ENCODE measurements at regions not wholly inside any gene's neighbourhood (a gene's known extent, or its start where the extent isn't known, plus 50 kb on each side); places are given as distances from the start of the nearest gene placed in this dataset.

DNA sequence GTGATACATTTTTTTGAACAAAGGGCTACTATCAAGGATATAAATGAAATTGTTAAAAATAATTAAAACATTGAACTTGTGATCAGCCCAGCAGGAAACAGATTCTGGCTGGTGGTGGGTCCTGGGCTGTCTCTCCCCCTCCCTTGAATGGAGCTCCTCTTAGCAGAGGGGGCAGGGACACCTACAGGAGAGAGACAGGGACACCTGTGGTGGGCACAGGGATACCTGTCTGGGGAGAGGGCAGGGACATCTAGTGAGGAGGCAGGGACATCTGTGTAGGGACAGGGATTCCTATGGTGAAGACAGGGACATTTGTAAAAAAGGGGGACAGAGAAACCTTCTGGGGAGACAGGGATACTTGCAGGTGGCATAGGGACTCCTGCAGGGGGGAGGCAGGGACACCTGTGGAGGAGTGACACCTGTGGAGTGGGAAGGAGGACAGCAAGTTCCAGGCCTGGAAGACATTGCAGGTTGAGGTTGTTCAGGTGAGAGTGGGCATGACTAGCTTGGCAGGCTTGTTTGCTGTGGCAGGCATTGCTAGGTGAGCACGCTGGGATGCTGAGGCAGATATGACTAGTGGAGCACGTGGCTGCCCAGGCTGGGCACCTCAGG lies 264.2 kb downstream of the IRX2 start:
- no peak for DNase-seq

DNA sequence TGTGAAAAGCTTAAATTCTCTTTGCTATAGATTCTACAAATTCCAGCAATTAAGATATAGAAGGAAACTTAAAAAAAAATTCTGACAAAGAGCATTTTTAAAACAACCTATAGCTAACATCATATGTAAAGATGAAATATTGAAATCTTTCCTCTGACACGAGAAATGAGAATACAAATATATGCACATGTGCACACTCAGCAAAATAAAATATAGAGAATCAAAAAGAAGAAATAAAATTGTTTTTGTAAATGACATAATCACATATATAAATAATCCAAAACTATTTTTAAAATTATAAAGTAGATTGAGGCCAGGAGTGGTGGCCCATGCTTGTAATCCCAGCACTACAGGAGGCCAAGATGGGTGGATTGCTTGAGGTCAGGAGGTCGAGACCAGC lies 265.1 kb downstream of the IRX2 start:
- DNase-seq = no peak

DNA sequence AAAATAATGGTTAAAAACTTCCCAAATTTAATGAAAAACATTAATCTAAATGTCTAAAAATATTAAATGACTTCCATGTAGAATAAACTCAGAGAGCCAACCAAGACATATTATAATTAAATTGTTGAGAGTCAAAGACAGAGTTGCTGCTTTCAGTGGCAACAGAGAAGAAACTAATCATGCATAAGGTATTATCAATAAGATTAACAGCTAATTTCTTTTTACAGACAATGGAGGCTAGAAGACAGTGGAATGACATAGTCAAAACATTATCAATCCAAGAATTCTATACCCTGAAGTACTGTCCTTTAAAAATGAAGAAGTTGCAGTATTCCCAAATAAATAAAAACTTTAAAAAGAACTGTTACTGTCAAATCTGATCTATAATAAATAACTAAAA lies 268.7 kb downstream of the IRX2 start:
- DNase-seq = no peak

DNA sequence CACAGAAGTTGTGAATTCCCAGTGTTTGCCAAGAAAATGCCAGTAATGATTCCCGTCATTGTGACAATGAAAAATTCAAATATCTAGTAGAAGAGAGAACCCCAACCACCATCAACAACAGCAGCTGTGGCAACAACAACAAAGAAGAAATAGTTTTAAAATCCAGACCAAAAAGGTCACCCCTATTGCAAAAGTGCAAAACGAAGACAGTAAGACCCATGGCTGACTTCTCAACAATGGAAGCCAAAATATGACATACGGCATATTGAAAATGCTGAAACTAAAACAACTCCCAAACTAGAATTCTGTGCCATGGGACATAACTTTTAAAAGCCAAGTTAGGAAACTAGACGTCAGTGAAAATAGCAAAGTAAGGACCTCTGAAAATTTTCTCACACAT lies 270.6 kb downstream of the IRX2 start:
- no peak for DNase-seq

DNA sequence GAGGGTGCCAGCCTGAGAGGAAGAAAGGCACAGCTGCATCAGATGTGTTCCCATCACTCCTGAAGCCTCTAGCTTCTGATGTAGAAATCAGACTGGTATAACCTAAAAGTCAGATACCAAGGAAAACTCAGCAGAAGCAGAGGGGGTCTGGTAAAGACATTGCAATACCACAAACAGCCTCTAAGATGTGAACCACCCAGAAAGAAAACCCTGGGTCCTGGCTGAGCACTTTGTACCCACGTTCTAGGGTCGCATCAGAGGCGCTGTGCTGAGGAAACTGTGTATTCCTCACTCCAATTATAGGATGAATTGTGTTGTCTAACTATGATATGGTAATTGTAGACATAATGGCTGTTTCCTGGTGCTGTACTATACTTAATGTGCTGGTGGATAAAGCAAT lies 275.6 kb downstream of the IRX2 start:
- no peak for DNase-seq

DNA sequence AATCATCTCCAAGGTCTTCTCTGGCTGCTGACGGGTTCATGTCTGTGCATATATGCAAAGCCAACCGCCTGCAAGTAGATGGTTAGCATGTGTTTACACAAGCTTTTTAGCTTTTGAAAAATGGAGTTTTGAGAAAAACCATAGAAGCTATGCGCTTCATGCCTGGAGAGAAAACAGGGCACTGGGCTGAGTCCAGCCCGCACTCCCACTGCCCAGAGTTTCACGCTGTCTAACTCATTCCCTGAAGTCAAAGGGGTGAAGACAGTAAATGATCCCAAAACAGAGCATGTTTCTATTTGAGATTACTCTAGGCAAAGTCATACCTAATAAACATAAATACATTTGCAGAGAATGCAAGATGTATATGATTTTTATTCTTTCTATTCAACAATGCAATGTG lies 278.8 kb downstream of the IRX2 start:
- no peak for DNase-seq

DNA sequence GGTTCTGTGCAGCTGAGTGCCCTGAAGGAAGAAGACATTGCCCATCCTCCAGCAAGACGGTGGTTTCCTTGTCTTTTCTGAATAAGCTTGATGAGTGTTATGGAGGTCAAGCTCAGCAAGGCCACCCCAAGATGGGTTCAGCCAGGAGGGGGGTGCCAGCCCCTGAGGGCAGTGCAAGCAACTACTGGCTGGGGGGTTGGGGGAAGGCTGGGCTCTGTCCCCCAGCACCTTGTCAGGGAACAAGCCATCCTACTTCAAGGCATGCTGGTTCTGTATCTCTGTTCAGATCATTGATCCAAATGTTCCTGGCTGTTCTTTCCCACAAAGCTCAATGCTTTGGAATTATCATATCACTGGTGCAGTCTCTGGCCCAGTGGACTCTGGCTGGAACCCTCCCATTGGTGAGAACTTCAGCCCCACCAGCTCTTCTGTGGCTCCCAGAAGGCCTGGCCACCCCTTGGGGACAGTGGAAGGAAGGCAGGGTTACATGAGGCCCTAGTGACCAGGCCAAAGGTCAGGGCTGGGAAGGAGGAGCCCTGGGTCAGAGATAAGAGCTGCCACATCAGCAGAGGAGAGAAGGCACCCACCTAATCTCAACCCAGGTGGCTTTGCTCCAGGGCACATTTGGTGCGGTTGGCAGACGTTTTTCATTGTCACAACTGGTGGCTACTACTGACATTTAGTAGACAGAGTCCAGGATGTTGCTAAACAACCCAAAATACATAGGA lies 280.2 kb downstream of the IRX2 start:
- no peak for DNase-seq

DNA sequence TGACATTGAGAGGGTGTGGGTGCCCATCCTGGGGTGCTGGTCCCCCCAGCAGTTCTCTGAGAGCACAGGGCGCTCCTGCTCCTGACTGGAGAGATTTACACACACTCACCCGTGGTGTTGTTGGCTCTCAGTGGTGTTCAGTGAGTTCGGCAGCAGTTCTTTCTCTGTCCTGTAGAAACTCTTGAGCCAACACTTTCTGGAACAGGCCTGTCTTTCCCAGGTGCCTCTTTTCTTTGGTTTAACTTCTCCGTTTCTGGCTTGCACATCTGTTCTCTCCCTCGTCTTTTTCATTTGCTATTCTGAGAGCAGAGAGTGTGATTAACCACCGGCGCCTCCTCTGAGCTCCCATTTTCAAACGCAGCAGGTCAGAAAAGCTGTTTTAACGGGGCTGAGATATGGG lies 284.5 kb downstream of the IRX2 start:
- no peak for DNase-seq

DNA sequence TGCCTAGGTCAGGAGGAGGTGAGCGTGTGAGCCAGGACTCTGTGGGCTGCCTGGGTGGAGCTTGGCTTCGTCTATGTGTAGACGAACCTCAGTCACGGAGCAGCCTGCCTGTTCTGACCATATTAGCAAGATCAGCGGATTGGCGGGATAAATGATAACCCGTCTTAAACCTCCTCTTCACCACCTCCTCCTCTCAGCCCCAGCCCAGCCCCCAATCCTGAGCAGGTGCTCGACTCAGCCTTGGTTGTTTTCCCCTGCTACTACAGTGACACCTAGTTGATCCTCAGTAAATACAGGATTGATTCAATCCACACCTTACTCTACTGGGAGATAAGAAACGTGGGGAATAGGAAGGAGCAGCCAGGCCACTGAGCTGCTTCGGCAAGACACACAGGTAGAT lies 286.1 kb downstream of the IRX2 start:
- DNase-seq = no peak

DNA sequence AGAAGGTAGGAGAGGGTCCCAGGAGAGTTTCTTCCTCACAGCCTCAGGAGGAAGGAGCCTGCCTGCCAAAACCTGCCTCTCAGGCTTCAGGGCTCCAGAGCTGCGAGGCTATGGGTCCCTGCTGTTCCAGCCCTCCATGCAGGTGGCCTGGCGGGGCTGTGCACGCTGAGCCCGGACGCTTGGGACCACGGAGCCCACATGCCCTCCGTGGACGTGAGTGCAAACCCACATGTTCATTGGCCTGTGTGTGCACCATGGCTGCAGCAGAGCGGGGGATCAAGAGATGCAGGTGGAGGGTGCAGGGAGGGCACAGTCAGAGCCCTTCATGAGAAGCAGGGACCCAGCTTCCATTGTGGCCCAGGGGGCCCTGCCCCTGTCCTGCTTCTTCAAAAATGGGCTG lies 287.3 kb downstream of the IRX2 start:
- no peak for DNase-seq

DNA sequence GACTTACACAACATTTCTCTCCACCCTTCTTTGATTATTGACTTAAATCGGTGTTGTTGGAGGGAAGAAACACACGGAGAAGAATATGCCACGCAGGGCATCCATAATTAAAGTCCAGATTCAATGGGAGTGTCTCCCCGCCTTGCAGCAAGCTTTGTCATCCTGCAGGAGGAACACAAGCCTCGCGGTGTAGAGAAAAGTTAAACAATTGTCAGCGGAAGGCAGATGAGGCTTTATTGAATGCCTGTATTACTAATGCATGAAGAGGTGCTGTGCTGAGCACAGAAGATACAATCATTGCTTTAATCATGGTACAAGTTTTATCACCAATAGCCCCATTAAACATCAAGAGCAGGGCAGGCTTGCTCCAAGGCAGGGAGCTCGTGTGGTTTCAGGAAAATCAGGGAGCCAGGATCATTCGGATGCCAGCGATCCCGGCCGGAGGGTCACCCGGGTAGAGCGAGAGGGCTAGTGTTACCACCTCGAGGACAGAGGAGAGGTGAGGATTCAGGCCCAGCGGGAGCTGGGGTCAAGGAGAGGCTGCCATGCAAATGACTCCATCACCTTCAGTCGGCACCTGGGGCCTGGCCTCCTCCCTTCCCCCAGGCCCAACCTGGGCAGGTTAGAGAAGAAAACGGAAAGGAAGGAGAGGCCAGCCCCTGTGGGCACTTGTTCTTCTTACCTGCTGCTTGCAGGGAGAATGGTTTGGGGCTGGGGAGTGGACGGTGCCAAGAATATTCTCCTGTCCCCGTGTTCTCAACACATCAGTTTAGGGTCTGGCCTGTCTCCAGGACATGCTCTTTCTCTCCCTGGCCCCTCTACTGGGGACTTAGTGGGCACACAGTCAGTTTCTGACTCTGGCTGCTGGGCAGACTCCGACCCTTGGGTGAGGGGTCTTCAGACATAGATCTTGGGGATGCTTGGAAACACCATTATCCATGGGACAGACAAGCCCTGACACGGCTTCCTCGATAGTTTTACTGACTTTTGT lies 289.5 kb downstream of the IRX2 start:
- DNase-seq = no peak

DNA sequence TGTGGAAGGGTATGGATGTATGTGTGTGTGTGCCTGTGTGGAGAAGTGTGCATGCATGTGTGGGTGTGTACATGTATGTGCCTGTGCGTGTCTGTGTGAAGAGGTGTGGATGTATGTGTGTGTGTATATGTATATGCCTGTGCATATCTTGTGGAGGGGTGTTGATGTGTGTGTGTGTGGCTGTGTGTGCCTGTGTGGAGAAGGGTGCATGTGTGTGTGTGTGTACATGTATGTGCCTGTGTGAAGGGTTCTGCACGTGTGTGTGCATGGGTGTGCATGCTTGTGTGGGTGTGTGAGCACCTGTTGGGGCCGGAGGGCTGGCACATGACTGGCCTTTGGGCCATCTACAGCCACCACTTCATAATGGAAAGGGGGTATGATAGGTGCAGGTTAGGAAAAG lies 291.4 kb downstream of the IRX2 start:
- DNase-seq = no peak

DNA sequence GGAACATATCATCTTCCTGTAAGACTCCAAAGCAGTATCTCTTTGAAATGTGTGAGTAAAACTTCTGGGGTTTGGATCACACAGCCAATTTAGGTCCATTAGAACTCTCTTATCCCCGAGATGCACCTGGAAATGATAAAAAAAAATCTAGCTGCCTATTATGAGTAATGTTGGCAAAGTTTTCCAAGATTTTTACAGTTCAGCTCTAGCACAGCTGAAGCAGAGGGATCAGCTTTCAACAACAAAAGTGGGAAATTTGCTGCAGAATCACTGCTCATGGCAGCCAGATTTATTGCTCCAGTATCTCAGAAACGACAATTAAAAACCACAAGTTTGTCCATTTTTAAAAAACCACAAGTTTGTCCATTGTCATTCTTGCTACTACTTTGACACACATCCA lies 292.2 kb downstream of the IRX2 start:
- peak; percentile 36 for DNase-seq

DNA sequence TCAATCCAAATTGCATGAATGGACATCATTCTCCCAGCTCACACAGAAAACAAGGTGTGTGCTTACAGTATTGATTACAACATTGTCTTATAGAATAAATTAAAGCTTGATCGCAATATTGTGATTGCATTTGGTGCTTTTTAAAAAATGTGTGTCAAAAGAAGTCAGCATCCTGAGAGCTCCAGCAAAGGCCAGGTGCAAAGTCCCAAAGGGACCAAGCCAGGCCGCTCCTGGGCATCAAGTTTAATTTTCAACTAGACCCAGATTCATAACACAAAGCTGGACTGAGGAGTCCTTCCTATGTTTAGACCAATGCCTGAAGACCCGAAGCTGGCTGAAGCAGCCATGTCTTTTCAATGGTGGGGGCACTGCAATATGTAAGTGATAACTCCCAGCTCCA lies 295.6 kb downstream of the IRX2 start:
- no peak for DNase-seq

DNA sequence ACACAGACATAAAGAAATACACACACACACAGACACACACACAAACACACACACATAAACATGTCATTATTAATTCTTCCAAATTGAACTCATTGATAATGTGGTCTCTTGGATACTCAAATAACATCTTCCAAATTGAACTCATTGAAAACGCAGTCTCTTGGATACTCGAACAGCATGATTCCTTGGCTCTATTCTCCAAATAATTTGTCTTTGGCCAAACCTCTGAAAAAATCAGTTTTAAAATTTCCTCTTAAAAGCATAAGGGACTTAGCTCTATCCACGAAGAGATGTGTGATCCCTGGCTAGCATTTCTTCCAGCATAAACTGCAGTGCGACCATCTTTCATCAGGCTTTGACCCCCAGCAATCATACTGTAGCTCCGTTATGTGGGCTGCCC lies 296.6 kb downstream of the IRX2 start:
- no peak for DNase-seq

DNA sequence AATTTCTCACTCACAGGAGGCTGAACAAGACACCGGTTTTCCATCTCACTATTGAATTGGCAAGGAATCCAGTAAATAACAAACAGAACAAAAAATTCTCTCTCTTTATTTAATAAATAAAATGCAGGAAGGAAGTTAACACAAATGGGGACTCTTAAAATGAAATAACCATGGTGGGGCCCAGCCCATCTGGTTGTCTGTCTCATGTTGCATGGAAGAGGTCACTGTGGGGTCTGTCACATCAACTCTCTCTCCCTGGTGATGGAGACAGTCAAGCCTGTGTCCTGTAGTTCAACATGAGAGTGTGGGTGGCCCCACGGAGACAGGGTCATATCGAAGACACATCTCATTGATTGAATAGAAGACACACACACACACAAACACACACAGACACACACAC lies 297.7 kb downstream of the IRX2 start:
- DNase-seq = no peak

DNA sequence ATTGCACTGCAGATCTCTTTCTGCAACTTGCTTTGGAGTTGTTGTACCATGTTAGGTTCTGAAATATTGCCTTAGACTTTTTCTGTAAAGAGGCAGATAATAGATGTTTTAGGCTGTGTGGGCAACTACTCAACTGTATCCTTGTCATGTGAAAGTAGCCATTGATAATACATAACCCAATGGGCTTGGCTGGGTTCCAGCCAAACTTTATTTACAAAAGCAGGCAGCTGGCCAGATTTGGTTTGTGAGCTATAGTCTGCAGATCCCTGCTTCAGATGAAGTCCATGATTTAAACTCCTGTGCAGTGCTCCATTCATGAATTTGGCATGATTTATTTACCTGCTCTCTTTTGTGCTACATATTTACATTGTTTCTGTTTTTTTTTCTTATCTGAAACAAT lies 300.4 kb downstream of the IRX2 start:
- DNase-seq = no peak

DNA sequence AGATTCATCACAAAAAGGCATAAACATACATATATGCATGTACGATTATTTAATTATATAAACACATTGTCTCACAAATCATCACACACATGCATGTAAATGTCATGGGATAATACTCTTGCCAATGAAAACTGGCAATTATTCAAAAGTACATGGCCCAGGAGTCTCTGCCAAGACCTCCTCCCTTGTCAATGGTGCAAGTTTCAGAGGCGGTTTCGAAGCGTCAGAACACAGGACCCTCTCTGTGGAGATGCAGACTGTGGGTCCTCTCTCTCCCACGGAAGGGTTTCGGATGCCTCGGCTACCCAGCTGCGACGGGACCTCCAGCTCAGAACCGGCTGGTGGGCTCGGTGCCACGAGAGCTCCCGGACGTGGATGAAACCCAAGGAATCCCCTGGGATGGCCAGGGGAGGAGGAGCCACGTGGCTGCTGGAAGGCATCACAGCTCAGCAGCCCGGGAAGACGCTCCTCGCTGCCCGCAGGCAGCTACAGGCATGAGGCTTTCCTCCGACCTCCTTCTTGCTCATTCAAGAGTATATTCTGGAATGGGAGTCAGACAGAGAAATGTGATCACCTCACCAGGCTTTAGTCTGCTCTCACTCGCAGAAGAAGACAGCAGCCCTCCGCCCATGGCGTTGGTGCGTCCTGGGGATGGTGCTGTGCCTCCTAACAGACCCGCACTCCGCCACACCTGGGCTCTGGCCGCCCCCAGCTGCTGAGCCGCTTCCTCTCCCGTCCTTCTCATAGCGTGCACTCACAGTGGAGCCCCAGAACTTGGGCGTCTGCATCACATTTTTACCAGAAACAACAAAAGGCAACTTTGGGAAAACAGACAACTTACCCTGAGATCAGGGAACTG lies 308.8 kb downstream of the IRX2 start:
- DNase-seq = no peak

DNA sequence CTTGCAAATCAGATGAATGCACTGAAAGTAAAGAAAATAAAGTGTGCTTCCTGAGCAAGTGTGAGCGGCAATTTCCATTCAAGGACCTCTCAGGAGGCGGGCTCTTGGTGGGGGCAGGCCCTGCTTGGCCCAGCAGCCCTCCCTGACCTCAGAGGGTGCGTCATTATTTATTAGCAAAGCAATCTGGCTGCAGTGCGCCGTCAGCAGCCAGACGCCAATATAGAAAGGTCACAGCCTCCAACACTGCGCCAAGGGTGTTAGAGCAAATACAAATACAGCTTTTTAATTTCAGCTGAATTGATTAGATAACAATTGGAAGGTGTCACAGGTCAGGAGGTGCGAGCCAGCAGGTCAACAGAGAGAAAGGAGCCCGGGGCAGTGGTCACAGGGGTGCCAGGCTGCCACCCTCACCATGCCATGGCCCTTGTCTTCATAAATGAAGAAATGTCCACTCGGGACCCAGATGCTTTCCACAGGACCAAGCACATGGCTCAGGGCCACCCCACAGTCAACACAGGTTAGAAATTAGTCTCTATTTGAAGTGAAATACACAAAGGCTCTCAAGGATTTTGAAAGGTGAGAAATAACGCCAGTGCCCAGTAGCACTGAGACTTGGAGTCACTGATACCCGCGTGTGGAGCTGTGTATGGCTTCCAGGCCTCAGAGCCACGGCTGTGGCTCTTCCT lies 309.8 kb downstream of the IRX2 start:
- no peak for DNase-seq

DNA sequence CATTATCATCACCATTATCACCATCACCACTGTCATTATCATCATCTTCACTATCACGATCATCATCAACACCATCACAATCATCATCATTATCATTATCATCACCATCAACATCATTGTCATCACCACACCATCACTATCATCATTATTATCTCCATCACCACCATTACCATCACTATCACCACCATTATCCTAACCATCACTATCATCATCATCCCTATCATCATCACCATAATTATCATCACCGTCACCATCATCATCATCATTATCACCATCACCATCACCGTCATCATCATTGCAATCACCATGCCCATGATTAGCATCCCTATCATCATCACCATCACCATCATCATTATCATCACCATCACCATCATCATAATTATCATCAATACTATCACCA lies 311.9 kb downstream of the IRX2 start:
- DNase-seq = no peak

DNA sequence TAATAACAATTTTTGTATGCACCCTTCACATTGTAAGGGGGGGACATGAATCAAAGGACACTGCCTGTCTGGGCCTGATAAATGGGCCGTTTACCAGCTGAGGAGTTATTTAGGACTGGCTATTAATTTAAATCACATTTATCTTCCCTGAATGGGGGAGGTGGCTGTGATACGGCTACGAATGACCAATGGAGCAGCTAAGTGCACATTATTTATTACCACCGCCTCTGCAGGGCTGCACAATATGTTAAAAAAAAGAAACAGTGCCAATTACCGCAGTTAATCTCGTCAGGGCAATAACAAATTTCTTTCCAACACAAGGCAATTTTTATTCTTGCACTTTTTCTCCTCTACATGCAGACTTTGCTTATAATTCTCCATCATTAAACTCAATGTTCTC lies 318.4 kb downstream of the IRX2 start:
- no peak for DNase-seq
